Uterus (tissue), 3 donors: ENCODE measurements at regions not wholly inside any gene's neighbourhood (a gene's known extent, or its start where the extent isn't known, plus 50 kb on each side); places are given as distances from the start of the nearest gene placed in this dataset.

ENCODE experiments used
- DNase-seq, 2 donors: peaks; one replicate each; pipeline ENCODE4 v3.0.0-alpha.2; 2019 to 2020
- H3K27ac ChIP-seq, 2 donors: fragments of 200-600 bp; sonication (generic); 1 replicate in 1 of 2; 2 replicates in 1 of 2; pipeline ENCODE4 v1.5.1; 2016 to 2018
- H3K27me3 ChIP-seq, 2 donors: fragments of 200-600 bp; sonication (generic); one replicate each; pipeline ENCODE4 v1.5.1; 2018 to 2019; ENCODE audit warnings: control low read depth in 1 of 2
- H3K36me3 ChIP-seq, 2 donors: fragments of 200-600 bp; sonication (generic); one replicate each; pipeline ENCODE4 v1.5.1; 2019; ENCODE audit warnings: control low read depth in 1 of 2
- H3K4me1 ChIP-seq, 2 donors: fragments of 200-600 bp; sonication (generic); one replicate each; pipeline ENCODE4 v1.5.1; 2018 to 2019; ENCODE audit warnings: control low read depth in 1 of 2
- H3K4me3 ChIP-seq, 2 donors: fragments of 200-600 bp; sonication (generic); 1 replicate in 1 of 2; 2 replicates in 1 of 2; pipeline ENCODE4 v1.5.1; 2018 to 2019; ENCODE audit warnings: mild to moderate bottlenecking in 1 of 2
- H3K9me3 ChIP-seq, 2 donors: fragments of 200-600 bp; sonication (generic); one replicate each; pipeline ENCODE4 v1.5.1; 2019; ENCODE audit warnings: control low read depth in 1 of 2
- POLR2A ChIP-seq, 2 donors: fragments of 450-650 bp; IDR thresholded peaks; one replicate each; pipeline ENCODE4 v1.6.1; 2016; ENCODE audit warnings: antibody characterized with exemption in 2 of 2, mild to moderate bottlenecking in 1 of 2, moderate library complexity in 1 of 2
- intact Hi-C: fragments of 100-400 bp; cut with DNase I; formaldehyde crosslinking; loops from one replicate; pipeline ENCODE4 v1.15.1; 2023; ENCODE audit warnings: low total_unique reads
- TF ChIP-seq, protein P1 (sequence below), 4 experiments: fragments of 200-600 bp in 2 of 4; fragments of 450-650 bp in 2 of 4; sonication (generic) in 2 of 4; IDR thresholded peaks; one replicate each; pipeline ENCODE4 v1.5.1; 2016 to 2019; ENCODE audit warnings: antibody characterized with exemption in 4 of 4, mild to moderate bottlenecking in 2 of 4, moderate library complexity in 1 of 4
- donor health status: DM: yes; HTN: yes; CAD: no.

DNA sequence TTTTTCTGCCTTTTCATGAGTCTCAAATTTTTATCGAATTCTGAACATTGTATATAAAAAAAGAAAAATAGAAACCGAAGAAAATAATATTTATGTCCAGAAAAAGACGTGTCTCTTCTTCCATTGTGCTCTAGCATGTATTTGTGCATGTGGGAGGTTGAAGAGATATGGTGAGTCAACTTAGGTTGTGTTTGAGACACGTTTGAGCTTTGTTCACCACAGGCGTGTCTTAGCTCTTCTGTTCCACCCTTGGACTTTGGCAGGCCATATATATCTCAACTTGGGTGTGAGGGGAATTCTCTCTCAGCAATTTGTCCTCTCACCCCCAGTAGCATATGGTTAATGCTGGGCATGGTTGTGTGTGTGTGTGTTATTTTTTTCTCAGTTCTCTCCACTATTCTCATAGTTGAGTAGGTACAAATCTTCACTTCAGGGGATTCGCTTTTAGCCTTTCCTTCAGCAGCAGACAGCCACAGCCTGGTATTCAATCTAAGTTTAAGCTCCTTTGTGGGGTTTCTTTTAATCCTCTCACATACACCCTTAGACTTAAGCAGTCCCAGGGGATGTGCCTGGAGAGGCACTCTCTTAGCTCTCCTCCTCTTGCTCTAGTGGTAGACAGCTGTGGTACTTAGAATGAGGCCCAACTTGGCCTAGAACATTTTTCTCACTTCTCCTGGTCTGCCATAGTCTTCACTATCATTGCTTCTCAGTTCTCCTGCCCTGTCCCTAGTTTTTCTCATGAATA lies 286.5 kb upstream of the RBMS3 start:
- DNase-seq = no peak
- no peaks in the 10 kb centered on the region for H3K36me3 ChIP-seq
- H3K4me1 ChIP-seq = no peaks in the 10 kb centered on the region
- TF ChIP-seq POLR2A (IDR thresholded peaks at IDR 0.05) = no peak
- TF ChIP-seq, protein P1, sequence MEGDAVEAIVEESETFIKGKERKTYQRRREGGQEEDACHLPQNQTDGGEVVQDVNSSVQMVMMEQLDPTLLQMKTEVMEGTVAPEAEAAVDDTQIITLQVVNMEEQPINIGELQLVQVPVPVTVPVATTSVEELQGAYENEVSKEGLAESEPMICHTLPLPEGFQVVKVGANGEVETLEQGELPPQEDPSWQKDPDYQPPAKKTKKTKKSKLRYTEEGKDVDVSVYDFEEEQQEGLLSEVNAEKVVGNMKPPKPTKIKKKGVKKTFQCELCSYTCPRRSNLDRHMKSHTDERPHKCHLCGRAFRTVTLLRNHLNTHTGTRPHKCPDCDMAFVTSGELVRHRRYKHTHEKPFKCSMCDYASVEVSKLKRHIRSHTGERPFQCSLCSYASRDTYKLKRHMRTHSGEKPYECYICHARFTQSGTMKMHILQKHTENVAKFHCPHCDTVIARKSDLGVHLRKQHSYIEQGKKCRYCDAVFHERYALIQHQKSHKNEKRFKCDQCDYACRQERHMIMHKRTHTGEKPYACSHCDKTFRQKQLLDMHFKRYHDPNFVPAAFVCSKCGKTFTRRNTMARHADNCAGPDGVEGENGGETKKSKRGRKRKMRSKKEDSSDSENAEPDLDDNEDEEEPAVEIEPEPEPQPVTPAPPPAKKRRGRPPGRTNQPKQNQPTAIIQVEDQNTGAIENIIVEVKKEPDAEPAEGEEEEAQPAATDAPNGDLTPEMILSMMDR (IDR thresholded peaks at IDR 0.05) = no peak
- no peak overlapping the region for H3K27ac ChIP-seq
- H3K4me3 ChIP-seq = no peak overlapping the region
- intact Hi-C loops = no loop called here
- H3K9me3 ChIP-seq = no peaks in the 10 kb centered on the region
- H3K27me3 ChIP-seq = no peaks in the 10 kb centered on the region

GRCh38 chr3:29004885-29005599 lies 275.8 kb upstream of the RBMS3 start:
- Histone ChIP-seq H3K4me3 (no peak overlapping the region), H3K4me1 (no peaks in the 10 kb centered on the region), H3K36me3 (no peaks in the 10 kb centered on the region), H3K27ac (no peak overlapping the region), H3K27me3 (no peaks in the 10 kb centered on the region), H3K9me3 (no peaks in the 10 kb centered on the region)
- intact Hi-C loops = no loop called here
- TF ChIP-seq, protein P1 (IDR thresholded peaks at IDR 0.05) = no peak
- no peak for TF ChIP-seq POLR2A (IDR thresholded peaks at IDR 0.05)
- no peak for DNase-seq

DNA sequence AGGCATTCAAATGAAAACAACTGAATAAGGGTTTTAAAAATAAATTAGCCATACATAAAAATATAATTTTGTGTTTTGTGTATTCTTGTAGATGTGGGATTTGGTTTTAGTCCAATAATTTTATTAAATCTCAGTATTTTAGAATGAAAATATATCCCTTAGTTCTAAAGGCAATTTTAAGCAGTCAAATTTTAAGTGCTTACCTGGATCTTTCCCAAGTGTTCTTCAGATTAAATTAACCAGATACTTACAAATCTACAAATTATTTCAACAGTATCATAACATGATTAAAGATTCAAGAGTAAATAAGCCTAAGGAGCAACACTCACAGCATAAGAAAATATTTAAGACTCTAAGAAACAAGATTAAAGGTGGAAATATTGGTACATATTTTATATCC lies 275.0 kb upstream of the RBMS3 start:
- Histone ChIP-seq H3K36me3 (no peaks in the 10 kb centered on the region), H3K27me3 (no peaks in the 10 kb centered on the region), H3K4me1 (no peaks in the 10 kb centered on the region), H3K27ac (no peak overlapping the region), H3K9me3 (no peaks in the 10 kb centered on the region), H3K4me3 (no peak overlapping the region)
- DNase-seq = no peak
- intact Hi-C loops = no loop called here
- TF ChIP-seq, protein P1 (IDR thresholded peaks at IDR 0.05) = no peak
- no peak for TF ChIP-seq POLR2A (IDR thresholded peaks at IDR 0.05)

GRCh38 chr3:29011441-29011840 lies 269.4 kb upstream of the RBMS3 start:
- no peak for DNase-seq
- H3K27ac ChIP-seq = no peak overlapping the region
- H3K36me3 ChIP-seq = no peaks in the 10 kb centered on the region
- no peaks in the 10 kb centered on the region for H3K4me1 ChIP-seq
- H3K27me3 ChIP-seq = no peaks in the 10 kb centered on the region
- H3K9me3 ChIP-seq = no peaks in the 10 kb centered on the region
- no peak overlapping the region for H3K4me3 ChIP-seq
- TF ChIP-seq POLR2A (IDR thresholded peaks at IDR 0.05) = no peak
- intact Hi-C loops = no loop called here

DNA sequence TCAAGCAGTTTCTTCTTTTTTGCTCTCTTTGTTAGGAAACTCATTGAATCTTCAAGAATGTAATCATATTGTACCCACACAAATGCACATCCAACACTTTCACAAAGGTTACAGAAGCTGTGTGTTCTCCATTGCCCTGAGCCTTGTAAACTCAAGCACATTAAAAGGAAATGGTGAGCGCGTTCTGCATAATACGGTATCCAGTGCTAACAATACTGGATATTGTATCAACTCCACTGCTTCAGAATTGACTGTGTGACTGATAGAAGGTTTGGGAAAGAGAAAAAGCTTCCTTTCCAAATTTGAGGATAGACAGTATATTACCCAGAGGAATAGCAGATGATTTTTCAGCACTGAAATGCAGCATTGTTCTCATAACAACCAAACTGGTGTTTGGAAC lies 268.9 kb upstream of the RBMS3 start:
- intact Hi-C loops = no loop called here
- Histone ChIP-seq H3K4me1 (no peaks in the 10 kb centered on the region), H3K27me3 (no peaks in the 10 kb centered on the region), H3K36me3 (no peaks in the 10 kb centered on the region), H3K4me3 (no peak overlapping the region), H3K9me3 (no peaks in the 10 kb centered on the region), H3K27ac (no peak overlapping the region)
- DNase-seq = no peak
- TF ChIP-seq, protein P1 (IDR thresholded peaks at IDR 0.05) = no peak
- no peak for TF ChIP-seq POLR2A (IDR thresholded peaks at IDR 0.05)
